Ishikawa (cell line): ENCODE measurements at regions not wholly inside any gene's neighbourhood (a gene's known extent, or its start where the extent isn't known, plus 50 kb on each side); places are given as distances from the start of the nearest gene placed in this dataset.

Experiments
- CEBPB ChIP-seq: IDR thresholded peaks from 2 replicates; pipeline ENCODE4 v1.6.1; 2012
- CREB1 ChIP-seq: IDR thresholded peaks from 2 replicates; pipeline ENCODE4 v1.6.1; 2012; ENCODE audit warnings: low read depth
- EGR1 ChIP-seq: IDR thresholded peaks from 2 replicates; pipeline ENCODE4 v1.6.1; 2012
- EP300 ChIP-seq: IDR thresholded peaks from 2 replicates; pipeline ENCODE4 v1.6.1; 2012; ENCODE audit warnings: borderline replicate concordance
- FOXM1 ChIP-seq: IDR thresholded peaks from 2 replicates; pipeline ENCODE4 v1.6.1; 2012; ENCODE audit warnings: low read depth, borderline replicate concordance
- MAX ChIP-seq: IDR thresholded peaks from 2 replicates; pipeline ENCODE4 v1.6.1; 2012
- NFIC ChIP-seq: IDR thresholded peaks from 2 replicates; pipeline ENCODE4 v1.6.1; 2012
- RAD21 ChIP-seq: IDR thresholded peaks from 2 replicates; pipeline ENCODE4 v1.6.1; 2012; ENCODE audit warnings: low read depth
- REST ChIP-seq: IDR thresholded peaks from 2 replicates; pipeline ENCODE4 v1.6.1; 2012; ENCODE audit warnings: low read depth, mild to moderate bottlenecking
- TAF1 ChIP-seq: IDR thresholded peaks from 2 replicates; pipeline ENCODE4 v1.6.1; 2012; ENCODE audit warnings: low read depth, mild to moderate bottlenecking
- TCF12 ChIP-seq: IDR thresholded peaks from 2 replicates; pipeline ENCODE4 v1.6.1; 2012; ENCODE audit warnings: low read depth
- TEAD4 ChIP-seq: IDR thresholded peaks from 2 replicates; pipeline ENCODE4 v1.6.1; 2012
- USF1 ChIP-seq: IDR thresholded peaks from 2 replicates; pipeline ENCODE4 v1.6.1; 2012
- YY1 ChIP-seq: IDR thresholded peaks from 2 replicates; pipeline ENCODE4 v1.6.1; 2012; ENCODE audit warnings: low read depth
- ZBTB7A ChIP-seq: IDR thresholded peaks from 2 replicates; pipeline ENCODE4 v1.6.1; 2012; ENCODE audit warnings: low read depth

- TF ChIP-seq TCF12 = no peak
- no peak for TF ChIP-seq MAX
- TF ChIP-seq EGR1 = no peak
- TF ChIP-seq CREB1 = no peak
- TF ChIP-seq CEBPB = no peak
- TF ChIP-seq EP300 = no peak
- no peak for TF ChIP-seq TEAD4
- no peak for TF ChIP-seq TAF1
- TF ChIP-seq ZBTB7A = no peak
- no peak for TF ChIP-seq FOXM1
- TF ChIP-seq NFIC = no peak
Measured at GRCh38 chrX:132272826-132273225, 53.6 kb upstream of the RAP2C start.

- no peak for TF ChIP-seq EGR1
Measured at GRCh38 chrX:132271311-132271778, 52.1 kb upstream of the RAP2C start.

GRCh38 chrX:132270699-132271098 is 51.5 kb upstream of the RAP2C start:
- no peak for TF ChIP-seq TCF12
- TF ChIP-seq TAF1 = no peak
- TF ChIP-seq CEBPB = no peak
- TF ChIP-seq USF1 = no peak
- TF ChIP-seq FOXM1 = no peak
- no peak for TF ChIP-seq RAD21
- TF ChIP-seq NFIC = no peak
- no peak for TF ChIP-seq ZBTB7A
- no peak for TF ChIP-seq TEAD4
- TF ChIP-seq CREB1 = no peak
- TF ChIP-seq REST = no peak
- TF ChIP-seq EP300 = no peak
- TF ChIP-seq EGR1 = no peak
- no peak for TF ChIP-seq YY1
- no peak for TF ChIP-seq MAX

- no peak for TF ChIP-seq NFIC
- TF ChIP-seq EP300 = no peak
- no peak for TF ChIP-seq CEBPB
- TF ChIP-seq USF1 = no peak
- no peak for TF ChIP-seq TCF12
- no peak for TF ChIP-seq TAF1
- no peak for TF ChIP-seq MAX
- TF ChIP-seq EGR1 = no peak
- no peak for TF ChIP-seq RAD21
- TF ChIP-seq CREB1 = no peak
- no peak for TF ChIP-seq TEAD4
- TF ChIP-seq FOXM1 = no peak
- no peak for TF ChIP-seq REST
Measured at GRCh38 chrX:132270021-132270420, 50.8 kb upstream of the RAP2C start.
